Right atrium auricular region (tissue), 2 donors: ENCODE measurements at regions not wholly inside any gene's neighbourhood (a gene's known extent, or its start where the extent isn't known, plus 50 kb on each side); places are given as distances from the start of the nearest gene placed in this dataset.

Experiments
- DNase-seq: peaks from one replicate; pipeline ENCODE4 v3.0.0-alpha.2; 2019; ENCODE audit warnings: low spot score
- H3K27ac ChIP-seq, 2 donors: fragments of 200-600 bp; sonication (generic); 1 replicate in 1 of 2; 2 replicates in 1 of 2; pipeline ENCODE4 v1.5.1; 2016 to 2019
- H3K27me3 ChIP-seq, 2 donors: fragments of 200-600 bp; sonication (generic); one replicate each; pipeline versions ENCODE4 v1.5.1 to v1.6.0; 2017 to 2019
- H3K36me3 ChIP-seq: fragments of 200-600 bp; sonication (generic); one replicate; pipeline ENCODE4 v1.5.1; 2016
- H3K4me1 ChIP-seq, 2 donors: fragments of 200-600 bp; sonication (generic); one replicate each; pipeline versions ENCODE4 v1.5.1 to v1.6.0; 2017 to 2019
- H3K4me3 ChIP-seq, 2 donors: fragments of 200-600 bp; sonication (generic); 1 replicate in 1 of 2; 2 replicates in 1 of 2; pipeline ENCODE4 v1.5.1; 2017 to 2019; ENCODE audit warnings: mild to moderate bottlenecking in 1 of 2, moderate library complexity in 1 of 2
- H3K9me3 ChIP-seq, 2 donors: fragments of 200-600 bp; sonication (generic); one replicate each; pipeline ENCODE4 v1.5.1; 2019
- CTCF ChIP-seq, 2 donors: fragments of 200-600 bp; sonication (generic); IDR thresholded peaks; one replicate each; pipeline ENCODE4 v1.5.1; 2019; ENCODE audit warnings: antibody characterized with exemption in 2 of 2

GRCh38 chr4:125421547-125421946, 106.8 kb downstream of the FAT4 start:
- H3K27me3 ChIP-seq = no peaks in the 10 kb centered on the region
- TF ChIP-seq CTCF (IDR thresholded peaks at IDR 0.05) = no peak
- no peak overlapping the region for H3K4me3 ChIP-seq

GRCh38 chr4:125423124-125423523, 108.4 kb downstream of the FAT4 start:
- H3K9me3 ChIP-seq = no peaks in the 10 kb centered on the region
- no peaks in the 10 kb centered on the region for H3K36me3 ChIP-seq
- H3K4me1 ChIP-seq = peaks cover 0 to 7% of the 10 kb centered on the region in 2 donors
- H3K4me3 ChIP-seq = no peak overlapping the region
- TF ChIP-seq CTCF (IDR thresholded peaks at IDR 0.05) = no peak
- DNase-seq = no peak
- H3K27ac ChIP-seq = no peak overlapping the region
- no peaks in the 10 kb centered on the region for H3K27me3 ChIP-seq

More at GRCh38 chr4:125421547-125421946, 106.8 kb downstream of the FAT4 start:
- Histone ChIP-seq H3K4me1 (peaks cover 0 to 7% of the 10 kb centered on the region in 2 donors), H3K27ac (no peak overlapping the region), H3K36me3 (peaks cover 9% of the 10 kb centered on the region), H3K9me3 (no peaks in the 10 kb centered on the region)
- no peak for DNase-seq

- Histone ChIP-seq H3K4me3 (no peak overlapping the region), H3K9me3 (no peaks in the 10 kb centered on the region), H3K27me3 (no peaks in the 10 kb centered on the region), H3K27ac (no peak overlapping the region), H3K36me3 (no peaks in the 10 kb centered on the region), H3K4me1 (peaks cover 0 to 9% of the 10 kb centered on the region in 2 donors)
- no peak for DNase-seq
- no peak for TF ChIP-seq CTCF (IDR thresholded peaks at IDR 0.05)
Measured at GRCh38 chr4:125428832-125429231, 114.1 kb downstream of the FAT4 start.

GRCh38 chr4:125430086-125430485, 115.3 kb downstream of the FAT4 start:
- no peak for TF ChIP-seq CTCF (IDR thresholded peaks at IDR 0.05)
- no peak overlapping the region for H3K27ac ChIP-seq
- no peaks in the 10 kb centered on the region for H3K9me3 ChIP-seq
- H3K27me3 ChIP-seq = no peaks in the 10 kb centered on the region
- DNase-seq = no peak
- no peak overlapping the region for H3K4me3 ChIP-seq
- no peaks in the 10 kb centered on the region for H3K36me3 ChIP-seq
- peaks cover 0 to 9% of the 10 kb centered on the region in 2 donors for H3K4me1 ChIP-seq

DNA sequence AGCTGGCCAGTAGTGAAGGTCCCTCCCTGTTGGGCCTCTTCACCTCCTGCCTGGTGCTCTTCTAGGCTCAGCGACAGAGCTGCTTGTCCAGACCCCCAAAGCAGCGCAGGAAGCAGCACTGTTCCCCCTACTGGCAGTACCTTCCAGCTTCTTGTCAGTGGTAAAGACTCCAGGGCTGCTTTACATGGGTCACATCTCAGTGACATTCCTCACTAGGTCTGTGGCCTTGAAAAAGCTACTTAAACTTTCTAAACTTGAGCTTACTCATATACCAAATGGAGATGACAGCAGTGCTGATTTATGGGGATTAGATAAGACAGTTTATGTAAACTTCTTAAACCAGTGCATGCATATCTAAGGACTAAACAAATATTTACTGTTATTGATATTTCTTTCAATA, 117.3 kb downstream of the FAT4 start:
- no peak overlapping the region for H3K27ac ChIP-seq
- H3K36me3 ChIP-seq = no peaks in the 10 kb centered on the region
- DNase-seq = no peak
- peak in 1 of 2 donors; percentile 56 for TF ChIP-seq CTCF (IDR thresholded peaks at IDR 0.05)
- peaks cover 0 to 9% of the 10 kb centered on the region in 2 donors for H3K4me1 ChIP-seq
- no peaks in the 10 kb centered on the region for H3K9me3 ChIP-seq
- no peaks in the 10 kb centered on the region for H3K27me3 ChIP-seq
- no peak overlapping the region for H3K4me3 ChIP-seq

- DNase-seq = no peak
- Histone ChIP-seq H3K27me3 (no peaks in the 10 kb centered on the region), H3K9me3 (no peaks in the 10 kb centered on the region), H3K27ac (peak overlapping the region; percentile 2 to 18), H3K4me1 (peaks cover 0 to 9% of the 10 kb centered on the region in 2 donors), H3K36me3 (no peaks in the 10 kb centered on the region), H3K4me3 (no peak overlapping the region)
- no peak for TF ChIP-seq CTCF (IDR thresholded peaks at IDR 0.05)
Measured at GRCh38 chr4:125433453-125433852, 118.7 kb downstream of the FAT4 start.
